Activated T-cell treated with anti-CD3 and anti-CD28 coated beads, Interleukin-2, amount 50 U/mL, for 72 hours (primary cell): ENCODE measurements at regions not wholly inside any gene's neighbourhood (a gene's known extent, or its start where the extent isn't known, plus 50 kb on each side); places are given as distances from the start of the nearest gene placed in this dataset.

ENCODE experiments used
- ATAC-seq, 2 donors: fragments of 150-1000 bp; cut with Tn5 transposase; replicated peaks in 1 of 2; 2 replicates each; pipeline ENCODE4 v1.10.0; 2021; ENCODE audit warnings: moderate library complexity in 2 of 2, mild to moderate bottlenecking in 1 of 2
- DNase-seq, 2 donors: peaks; one replicate each; pipeline ENCODE4 v3.0.0; 2021 to 2022; ENCODE audit warnings: mixed read lengths in 1 of 2
- H3K27ac Mint-ChIP-seq: one replicate; pipeline ENCODE4 v1.8.0; 2022; ENCODE audit warnings: mild to moderate bottlenecking, moderate library complexity, mixed read lengths
- H3K27me3 Mint-ChIP-seq: one replicate; pipeline ENCODE4 v1.8.0; 2022; ENCODE audit warnings: low read depth, mixed read lengths
- H3K36me3 Mint-ChIP-seq, 2 donors: one replicate each; pipeline ENCODE4 v1.8.0; 2022; ENCODE audit warnings: mixed read lengths in 2 of 2, mild to moderate bottlenecking in 1 of 2; ENCODE audit not compliant: insufficient read depth in 2 of 2
- H3K4me1 Mint-ChIP-seq: one replicate; pipeline ENCODE4 v1.8.0; 2022; ENCODE audit warnings: low read depth, mixed read lengths
- H3K4me3 Mint-ChIP-seq, 2 donors: one replicate each; pipeline ENCODE4 v1.8.0; 2022; ENCODE audit warnings: mild to moderate bottlenecking in 2 of 2, mixed read lengths in 2 of 2, moderate library complexity in 2 of 2
- H3K9me3 Mint-ChIP-seq, 2 donors: one replicate each; pipeline ENCODE4 v1.8.0; 2022; ENCODE audit warnings: mixed read lengths in 2 of 2

DNA sequence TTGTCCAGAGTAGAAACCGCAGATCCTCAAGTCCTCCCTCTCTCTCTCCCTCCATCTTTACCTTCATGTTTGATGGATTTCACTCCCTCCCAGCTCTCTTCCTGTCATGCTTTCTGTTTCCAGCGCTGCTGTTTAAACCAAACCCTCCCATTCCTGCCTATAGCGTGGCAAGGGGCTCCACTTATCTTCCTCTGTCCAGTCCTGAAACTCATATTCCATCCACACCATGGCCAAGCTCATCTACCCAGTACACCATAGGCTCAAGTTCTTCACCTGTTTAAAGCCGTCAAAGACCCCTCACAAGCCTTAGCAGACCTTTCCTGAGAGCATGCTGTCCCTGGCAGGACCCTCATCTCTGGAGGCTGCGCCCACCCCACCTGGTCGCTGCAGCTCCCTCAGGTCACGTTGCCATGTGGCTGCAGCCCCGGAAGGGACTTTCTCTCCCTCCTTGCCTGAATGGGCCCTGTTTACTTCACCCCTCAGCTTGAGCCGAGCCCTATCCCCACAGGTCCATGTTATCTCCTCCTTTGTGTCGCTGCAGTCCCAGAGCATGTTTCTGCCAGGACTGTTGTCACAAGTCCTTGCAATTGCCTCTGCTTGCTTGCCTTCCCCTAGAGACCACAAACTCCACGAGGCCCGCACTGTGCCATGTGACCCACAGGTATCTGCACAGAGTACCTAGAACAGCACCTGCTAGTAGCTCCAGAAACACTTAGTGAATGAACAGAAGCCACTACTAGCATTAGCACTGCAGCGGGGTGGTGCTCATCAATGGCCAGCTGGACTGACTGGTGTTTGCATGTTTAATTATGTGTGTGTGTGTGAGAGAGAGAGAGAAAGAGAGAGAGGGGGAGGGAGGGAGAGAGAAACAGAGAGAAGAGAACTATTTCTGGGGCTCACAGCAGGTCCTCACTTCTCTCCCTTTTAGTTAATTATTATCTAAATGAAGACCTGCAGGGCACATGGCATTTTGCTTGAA, 149.4 kb upstream of the SNX19 start:
- peaks cover 15% of the 10 kb centered on the region for H3K27me3 Mint-ChIP-seq
- ATAC-seq (no peak), DNase-seq (no peak)
- no peaks in the 10 kb centered on the region for H3K4me1 Mint-ChIP-seq
- no peak overlapping the region for H3K27ac Mint-ChIP-seq
- H3K36me3 Mint-ChIP-seq = no peaks in the 10 kb centered on the region
- no peak overlapping the region for H3K4me3 Mint-ChIP-seq
- no peaks in the 10 kb centered on the region for H3K9me3 Mint-ChIP-seq

DNA sequence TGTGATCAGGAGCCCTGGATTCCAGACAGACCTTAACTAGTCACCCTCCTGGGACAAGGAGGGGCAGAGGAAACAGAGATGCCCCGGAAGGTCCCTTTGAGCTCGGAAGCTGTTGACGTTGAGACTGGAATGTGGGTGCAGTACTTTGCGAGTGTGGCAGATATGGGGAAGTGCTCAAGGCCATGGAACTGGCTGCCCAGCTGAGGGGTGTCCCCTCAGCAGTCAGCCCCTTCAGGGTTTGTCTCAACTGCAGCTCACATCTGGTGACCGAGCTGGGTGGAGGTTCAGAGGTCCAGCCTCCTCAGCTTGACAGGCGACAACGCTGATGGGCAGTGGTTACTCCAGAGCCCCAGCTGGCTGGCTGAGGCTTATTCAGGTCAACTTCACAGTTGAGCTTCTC, 150.3 kb upstream of the SNX19 start:
- Mint-ChIP-seq H3K4me1 (no peaks in the 10 kb centered on the region), H3K9me3 (no peaks in the 10 kb centered on the region), H3K27ac (no peak overlapping the region)

DNA sequence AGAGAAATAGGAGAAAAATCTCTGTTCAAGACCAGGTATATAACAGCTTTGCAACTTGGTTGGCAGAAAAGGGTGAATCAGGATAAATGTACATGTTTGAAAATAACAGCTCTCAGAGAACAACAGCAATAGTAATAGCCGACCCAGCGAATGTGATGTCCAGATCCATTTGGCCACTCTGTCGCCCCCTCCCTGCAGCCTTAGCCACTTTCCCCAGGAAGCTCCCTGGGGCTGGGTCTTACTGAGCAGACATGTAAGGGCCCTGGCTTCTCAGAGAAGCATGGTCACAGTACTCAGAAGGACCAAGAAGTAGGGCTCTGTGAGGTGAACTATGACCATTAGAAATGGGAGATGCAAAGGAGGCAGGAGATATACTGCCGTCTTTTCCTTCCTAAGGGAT, 154.1 kb upstream of the SNX19 start:
- DNase-seq (no peak), ATAC-seq (no peak)
- peaks cover 7% of the 10 kb centered on the region for H3K27me3 Mint-ChIP-seq
- no peaks in the 10 kb centered on the region for H3K36me3 Mint-ChIP-seq
- H3K27ac Mint-ChIP-seq = no peak overlapping the region
- no peaks in the 10 kb centered on the region for H3K4me1 Mint-ChIP-seq
- H3K9me3 Mint-ChIP-seq = no peaks in the 10 kb centered on the region
- no peak overlapping the region for H3K4me3 Mint-ChIP-seq

More for the DNA sequence above, 150.3 kb upstream of the SNX19 start:
- no peak for DNase-seq
- Mint-ChIP-seq H3K36me3 (no peaks in the 10 kb centered on the region), H3K27me3 (peaks cover 15% of the 10 kb centered on the region), H3K4me3 (no peak overlapping the region)
- no peak for ATAC-seq

DNA sequence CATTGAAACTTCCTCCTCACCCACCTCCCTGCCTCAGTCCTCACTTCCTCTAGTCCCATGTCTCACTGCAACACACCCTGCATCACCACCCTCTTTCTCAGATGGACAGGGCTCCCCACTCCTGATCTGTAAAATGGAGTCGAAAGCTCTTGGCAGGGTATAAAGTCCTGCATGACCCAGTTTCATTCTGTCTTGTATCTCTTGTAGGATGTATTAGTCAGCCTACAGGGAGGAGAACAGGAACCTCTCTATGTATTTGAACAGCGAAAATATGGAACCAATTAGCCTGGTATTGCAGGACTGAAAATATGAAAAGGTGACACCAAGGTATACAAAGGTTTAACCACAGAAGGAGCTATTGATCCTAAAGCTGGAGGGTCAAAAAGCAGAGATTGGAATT, 156.9 kb upstream of the SNX19 start:
- Mint-ChIP-seq H3K36me3 (no peaks in the 10 kb centered on the region), H3K4me1 (no peaks in the 10 kb centered on the region), H3K27me3 (no peaks in the 10 kb centered on the region), H3K9me3 (no peaks in the 10 kb centered on the region), H3K4me3 (no peak overlapping the region), H3K27ac (no peak overlapping the region)
- no peak for ATAC-seq
- no peak for DNase-seq

DNA sequence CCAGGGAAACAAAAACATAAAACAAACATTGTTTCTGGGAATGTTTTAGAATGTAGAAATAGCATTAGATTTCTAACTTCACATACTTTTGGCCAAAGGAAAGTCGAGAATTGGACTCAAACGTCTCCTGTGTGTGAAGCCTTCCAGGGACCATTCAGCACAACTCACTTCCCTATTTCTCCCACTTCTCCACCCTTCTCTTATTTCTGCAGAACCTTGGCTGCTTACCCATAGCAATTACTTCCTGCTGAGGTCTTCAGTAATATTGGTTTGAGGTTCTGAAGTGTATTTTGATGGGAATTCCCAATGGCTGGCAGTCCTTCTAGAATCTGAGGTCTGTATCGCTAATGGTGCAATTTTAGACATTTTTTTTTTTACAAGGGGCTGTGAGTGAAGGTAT, 158.3 kb upstream of the SNX19 start:
- ATAC-seq = no peak
- Mint-ChIP-seq H3K4me3 (no peak overlapping the region), H3K9me3 (no peaks in the 10 kb centered on the region), H3K27ac (no peak overlapping the region), H3K36me3 (no peaks in the 10 kb centered on the region), H3K4me1 (no peaks in the 10 kb centered on the region), H3K27me3 (no peaks in the 10 kb centered on the region)
- DNase-seq = no peak

DNA sequence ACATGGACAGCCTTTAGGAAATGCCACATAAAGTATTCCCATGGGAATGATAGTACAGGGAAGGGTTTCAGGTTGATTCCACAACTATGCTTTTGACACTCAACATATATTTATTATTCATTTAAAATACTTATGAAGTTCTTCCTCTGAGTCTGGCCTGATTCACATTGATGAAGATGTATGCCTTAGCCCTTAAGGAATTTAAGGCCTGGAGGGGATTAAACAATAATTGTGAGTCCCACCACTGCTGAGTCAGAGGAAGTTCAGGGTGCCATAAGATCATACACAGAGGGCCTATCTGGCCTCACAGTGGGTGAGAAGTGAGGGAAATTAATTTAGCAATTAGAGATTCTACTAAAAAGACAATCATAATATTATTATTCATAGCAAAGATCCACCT, 161.1 kb upstream of the SNX19 start:
- peaks cover 0 to 2% of the 10 kb centered on the region in 2 donors for H3K36me3 Mint-ChIP-seq

DNA sequence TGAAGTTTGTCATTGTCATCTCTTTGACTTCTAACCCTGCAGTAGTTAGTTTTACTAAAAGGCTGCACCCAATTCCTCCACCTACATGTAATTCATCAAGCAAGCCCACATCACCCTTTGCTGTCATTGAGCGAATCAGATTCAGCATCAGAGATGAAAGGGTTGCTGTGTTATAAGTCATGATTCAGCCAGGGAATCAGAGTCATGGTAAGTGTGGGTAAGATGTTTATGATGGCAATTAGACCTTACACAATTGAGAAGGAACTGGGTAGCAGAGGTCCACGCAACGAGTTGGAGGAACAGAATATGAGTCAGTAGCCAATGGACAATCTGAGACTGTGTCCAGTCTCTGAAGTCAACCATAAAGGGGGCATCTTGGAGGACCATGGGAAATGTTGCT, 162.8 kb upstream of the SNX19 start:
- DNase-seq (no peak), ATAC-seq (no peak)

More for the DNA sequence above, 161.1 kb upstream of the SNX19 start:
- Mint-ChIP-seq H3K27me3 (no peaks in the 10 kb centered on the region), H3K9me3 (peaks cover 0 to 2% of the 10 kb centered on the region in 2 donors), H3K4me3 (no peak overlapping the region), H3K4me1 (no peaks in the 10 kb centered on the region), H3K27ac (no peak overlapping the region)
- DNase-seq (no peak), ATAC-seq (no peak)

DNA sequence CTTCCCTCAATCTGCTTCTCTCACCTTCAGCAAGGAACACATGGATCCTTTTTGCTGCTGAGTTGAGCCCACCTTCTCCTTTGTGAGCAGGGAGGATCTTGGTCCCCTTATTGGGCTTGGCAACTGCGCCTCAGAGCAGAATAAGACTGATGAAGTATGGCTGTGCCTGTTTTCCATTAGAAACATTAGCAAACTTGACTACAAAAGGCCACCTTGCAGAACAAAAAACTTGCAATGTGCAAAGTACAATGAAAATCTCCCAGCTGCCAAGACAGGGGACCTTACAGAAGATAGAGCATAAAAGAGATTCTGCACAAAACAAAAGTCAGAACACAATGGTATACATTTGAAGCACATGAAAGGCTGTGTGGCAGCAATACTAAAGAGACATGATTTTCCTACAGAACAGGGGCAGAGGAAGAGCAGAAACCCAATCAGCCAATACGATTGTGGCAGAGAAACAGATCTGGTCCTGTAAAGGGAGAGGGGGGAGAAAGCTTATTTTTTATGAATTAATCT, 173.5 kb upstream of the SNX19 start:
- peaks cover 3 to 4% of the 10 kb centered on the region in 2 donors for H3K36me3 Mint-ChIP-seq
- H3K9me3 Mint-ChIP-seq = peaks cover 3 to 4% of the 10 kb centered on the region in 2 donors

More for the DNA sequence above, 162.8 kb upstream of the SNX19 start:
- peaks cover 0 to 2% of the 10 kb centered on the region in 2 donors for H3K9me3 Mint-ChIP-seq
- H3K27ac Mint-ChIP-seq = no peak overlapping the region
- H3K4me3 Mint-ChIP-seq = no peak overlapping the region
- H3K27me3 Mint-ChIP-seq = no peaks in the 10 kb centered on the region
- peaks cover 0 to 2% of the 10 kb centered on the region in 2 donors for H3K36me3 Mint-ChIP-seq
- H3K4me1 Mint-ChIP-seq = no peaks in the 10 kb centered on the region

DNA sequence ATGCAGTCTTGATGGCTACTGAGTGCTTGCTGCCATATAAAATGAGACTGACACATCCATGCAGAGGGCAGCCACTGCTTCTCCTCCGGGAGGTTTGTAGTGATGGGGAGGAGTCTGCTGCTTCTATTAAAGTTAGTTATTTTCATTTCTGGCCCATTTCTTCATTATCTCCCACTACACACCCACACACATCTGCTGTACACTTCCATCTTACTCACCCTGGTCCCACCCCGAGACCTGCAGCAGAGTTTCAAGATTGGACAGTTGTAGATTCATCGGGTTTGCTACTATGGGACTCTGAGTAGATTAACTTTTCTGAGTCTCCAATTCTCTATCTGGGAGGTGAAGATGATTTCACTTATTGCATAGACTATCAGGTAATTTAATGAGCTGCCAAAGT, 176.2 kb upstream of the SNX19 start:
- H3K27ac Mint-ChIP-seq = no peak overlapping the region
- H3K36me3 Mint-ChIP-seq = no peaks in the 10 kb centered on the region
- no peaks in the 10 kb centered on the region for H3K27me3 Mint-ChIP-seq
- no peaks in the 10 kb centered on the region for H3K4me1 Mint-ChIP-seq
- H3K9me3 Mint-ChIP-seq = no peaks in the 10 kb centered on the region
- ATAC-seq = no peak
- no peak overlapping the region for H3K4me3 Mint-ChIP-seq
- no peak for DNase-seq

More for the DNA sequence above, 173.5 kb upstream of the SNX19 start:
- no peak for DNase-seq
- ATAC-seq = no peak
- Mint-ChIP-seq H3K4me3 (no peak overlapping the region), H3K27ac (no peak overlapping the region), H3K4me1 (no peaks in the 10 kb centered on the region), H3K27me3 (no peaks in the 10 kb centered on the region)

DNA sequence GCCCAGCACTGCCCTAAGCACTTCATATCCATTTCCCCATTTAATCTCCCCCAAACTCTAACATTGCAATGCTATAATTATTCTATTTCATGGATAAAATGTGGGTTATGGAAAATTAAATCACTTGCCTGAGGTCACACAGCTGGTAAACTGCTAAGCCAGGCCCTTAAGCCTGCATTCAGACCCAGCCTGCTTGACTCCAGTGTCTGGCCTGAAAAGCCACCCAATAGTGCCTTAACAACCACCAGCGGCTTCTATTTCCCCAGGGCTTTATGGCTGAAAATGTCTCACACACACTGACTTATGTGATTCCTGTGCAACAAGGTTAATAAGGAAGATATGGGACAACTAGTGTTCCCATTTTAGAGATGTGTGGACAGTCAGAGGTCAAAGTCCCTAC, 178.5 kb upstream of the SNX19 start:
- no peak for ATAC-seq
- no peak for DNase-seq
- Mint-ChIP-seq H3K4me3 (no peak overlapping the region), H3K27me3 (no peaks in the 10 kb centered on the region), H3K9me3 (peaks cover 0 to 5% of the 10 kb centered on the region in 2 donors), H3K36me3 (no peaks in the 10 kb centered on the region), H3K27ac (no peak overlapping the region), H3K4me1 (no peaks in the 10 kb centered on the region)

DNA sequence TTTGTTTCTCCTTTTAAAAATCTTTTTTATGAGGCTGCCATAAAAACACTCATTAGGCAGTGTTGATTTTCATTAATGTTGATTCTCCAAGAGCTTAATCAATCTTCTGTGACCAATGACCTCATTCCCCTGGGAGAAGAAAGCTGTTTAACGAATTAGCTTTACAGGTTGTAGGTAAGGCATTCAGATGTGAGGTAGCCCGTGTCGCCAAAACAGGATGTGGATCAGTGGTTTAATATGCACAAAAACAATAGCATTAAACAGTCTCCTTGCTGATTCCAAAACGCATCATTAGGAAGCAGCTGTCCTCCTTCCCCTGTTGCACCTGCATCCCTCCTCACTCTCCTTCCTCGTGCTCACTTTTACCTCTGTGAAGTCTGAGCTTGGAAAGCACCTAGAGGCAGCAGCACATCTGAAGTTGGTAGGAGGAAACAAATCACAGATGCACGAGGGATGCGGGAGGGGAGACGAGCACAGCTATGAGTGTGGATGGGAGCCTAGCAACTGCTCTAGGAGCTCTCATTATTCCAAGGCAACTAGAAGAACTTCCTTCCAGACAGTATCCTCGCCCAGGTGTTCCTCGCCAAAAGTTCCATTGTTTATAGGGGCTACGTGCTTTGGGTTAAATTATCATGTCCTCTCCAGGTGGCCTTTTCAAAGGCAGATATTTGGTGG, 179.4 kb upstream of the SNX19 start:
- no peak overlapping the region for H3K27ac Mint-ChIP-seq

DNA sequence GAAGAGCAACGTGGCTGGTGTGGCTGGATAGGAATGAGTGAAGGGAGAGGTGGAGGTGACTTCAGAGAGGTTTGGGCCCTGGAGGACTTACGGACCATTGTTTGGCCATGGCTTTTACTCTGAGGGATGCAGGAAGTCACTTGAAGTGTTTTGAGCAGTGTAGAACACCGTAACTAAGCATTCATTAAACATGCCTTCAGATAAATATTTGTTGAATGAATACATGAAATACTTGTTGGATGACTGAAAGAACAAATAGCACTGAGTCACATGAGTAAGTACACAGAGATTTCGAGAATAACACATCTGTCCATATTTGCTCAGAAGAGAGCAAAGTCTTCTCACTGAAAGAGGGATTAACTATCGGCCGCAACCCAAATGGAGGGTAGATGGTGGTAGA, 182.7 kb upstream of the SNX19 start:
- Mint-ChIP-seq H3K9me3 (peaks cover 0 to 5% of the 10 kb centered on the region in 2 donors), H3K36me3 (no peaks in the 10 kb centered on the region), H3K4me3 (no peak overlapping the region), H3K4me1 (no peaks in the 10 kb centered on the region), H3K27ac (no peak overlapping the region), H3K27me3 (no peaks in the 10 kb centered on the region)
- ATAC-seq = no peak
- no peak for DNase-seq

More for the DNA sequence above, 179.4 kb upstream of the SNX19 start:
- H3K36me3 Mint-ChIP-seq = no peaks in the 10 kb centered on the region
- no peaks in the 10 kb centered on the region for H3K27me3 Mint-ChIP-seq
- ATAC-seq (no peak), DNase-seq (no peak)
- no peaks in the 10 kb centered on the region for H3K4me1 Mint-ChIP-seq
- H3K4me3 Mint-ChIP-seq = no peak overlapping the region
- peaks cover 0 to 5% of the 10 kb centered on the region in 2 donors for H3K9me3 Mint-ChIP-seq

DNA sequence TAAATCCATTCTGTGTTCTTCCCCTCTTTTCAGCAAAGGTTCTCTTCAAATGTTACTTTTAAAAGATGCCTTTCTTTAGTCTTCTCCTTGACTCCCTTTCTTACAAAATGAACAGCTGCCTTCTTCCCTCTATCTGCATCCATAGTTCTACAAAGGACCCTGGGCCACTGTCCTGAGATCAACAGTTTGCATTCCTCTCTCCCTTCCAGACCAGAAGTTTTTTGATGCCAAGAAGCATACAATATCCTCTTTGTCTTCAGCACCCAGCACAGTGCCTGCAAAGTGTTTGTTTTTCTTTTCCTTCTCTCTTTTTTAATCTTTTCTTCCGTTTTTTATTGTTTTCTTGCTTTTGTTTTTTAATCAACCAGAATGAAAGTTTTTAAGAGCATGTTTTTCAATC, 183.5 kb upstream of the SNX19 start:
- ATAC-seq (no peak), DNase-seq (no peak)
- no peaks in the 10 kb centered on the region for H3K27me3 Mint-ChIP-seq
- no peaks in the 10 kb centered on the region for H3K4me1 Mint-ChIP-seq
- H3K36me3 Mint-ChIP-seq = no peaks in the 10 kb centered on the region
- peak overlapping the region; percentile 11 for H3K27ac Mint-ChIP-seq
- H3K4me3 Mint-ChIP-seq = no peak overlapping the region
- peaks cover 0 to 5% of the 10 kb centered on the region in 2 donors for H3K9me3 Mint-ChIP-seq
